Right lobe of liver (tissue), 4 donors: ENCODE measurements at regions not wholly inside any gene's neighbourhood (a gene's known extent, or its start where the extent isn't known, plus 50 kb on each side); places are given as distances from the start of the nearest gene placed in this dataset.

Source experiments
- CTCF ChIP-seq, 4 donors: fragments of 200-600 bp in 3 of 4; fragments of 450-650 bp in 1 of 4; IDR thresholded peaks; one replicate each; pipeline versions ENCODE4 v1.5.1 to v1.8.0; 2016 to 2022; ENCODE audit warnings: antibody characterized with exemption in 4 of 4, mild to moderate bottlenecking in 2 of 4
- POLR2A ChIP-seq: fragments of 450-650 bp; IDR thresholded peaks from one replicate; pipeline ENCODE4 v1.6.1; 2017; ENCODE audit warnings: antibody characterized with exemption, mild to moderate bottlenecking
- donor health status: DM: no; HTN: no; CAD: no.
- donor health status: DM: no; HTN: no; CAD: no.
- donor health status: DM: no; HTN: yes; CAD: no.

GRCh38 chr1:198878566-198878965 is 239.7 kb downstream of the PTPRC start:
- TF ChIP-seq CTCF (IDR thresholded peaks at IDR 0.05) (no peak), POLR2A (no peak)
